Breast epithelium (tissue), 3 donors: ENCODE measurements at regions not wholly inside any gene's neighbourhood (a gene's known extent, or its start where the extent isn't known, plus 50 kb on each side); places are given as distances from the start of the nearest gene placed in this dataset.

Experiments
- POLR2A ChIP-seq: fragments of 450-650 bp; IDR thresholded peaks from one replicate; pipeline ENCODE4 v1.6.1; 2016; ENCODE audit warnings: antibody characterized with exemption, mild to moderate bottlenecking, moderate library complexity
- POLR2AphosphoS5 ChIP-seq, 3 donors: sonication (generic); formaldehyde crosslinking; IDR thresholded peaks; one replicate each; pipeline ENCODE4 v1.6.1; 2017; ENCODE audit warnings: antibody characterized with exemption in 3 of 3

- TF ChIP-seq POLR2A (no peak), POLR2AphosphoS5 (IDR thresholded peaks at IDR 0.05) (no peak)
Measured at GRCh38 chr5:117327511-117327910, 752.9 kb upstream of the SEMA6A start.
